GM18499 (cell line): ENCODE measurements at regions not wholly inside any gene's neighbourhood (a gene's known extent, or its start where the extent isn't known, plus 50 kb on each side); places are given as distances from the start of the nearest gene placed in this dataset.

Experiments used
- ATAC-seq: cut with Tn5 transposase; IDR thresholded peaks from one replicate; pipeline ENCODE4 v1.9.1; 2021; ENCODE audit warnings: moderate number of reproducible peaks; ENCODE audit not compliant: insufficient read depth, unreplicated experiment

DNA sequence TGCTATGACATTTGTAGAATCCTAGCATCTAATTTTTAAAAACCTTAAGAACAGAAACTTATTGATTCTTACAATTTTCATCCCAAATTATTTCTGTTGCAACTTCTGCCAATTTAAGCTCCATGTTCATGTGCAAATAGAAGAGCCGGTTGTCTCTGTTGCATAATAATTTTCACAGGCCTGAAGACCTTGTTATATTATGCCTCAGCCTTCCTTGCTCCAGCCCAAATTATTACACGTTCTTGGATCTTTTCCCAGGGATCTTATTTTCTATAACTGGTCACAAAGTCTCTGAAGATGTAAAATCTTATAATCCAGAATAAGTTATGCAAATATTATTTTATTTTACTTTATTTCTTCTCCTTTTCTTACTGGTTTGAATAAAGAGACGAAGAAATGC, 210.7 kb upstream of the DPH6 start:
- no peak for ATAC-seq

DNA sequence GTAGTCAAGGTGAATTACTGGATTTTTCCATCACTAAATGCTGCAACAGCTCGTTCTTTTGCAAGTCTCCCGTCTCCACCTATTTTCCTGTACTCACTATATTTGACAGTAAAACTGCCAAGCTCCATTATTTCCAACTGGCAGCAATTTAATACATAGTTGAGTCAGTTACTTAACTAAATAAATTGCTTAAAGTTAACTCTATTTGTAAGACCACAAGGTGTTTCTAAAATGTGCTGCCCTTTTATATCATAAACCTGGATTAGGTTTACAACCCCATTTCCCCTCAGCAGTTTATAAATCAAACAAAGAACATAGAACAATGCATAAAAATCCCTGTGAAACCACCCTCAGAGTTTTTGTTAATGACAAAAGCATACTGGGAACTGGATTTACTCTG, 211.4 kb upstream of the DPH6 start:
- ATAC-seq: no peak

DNA sequence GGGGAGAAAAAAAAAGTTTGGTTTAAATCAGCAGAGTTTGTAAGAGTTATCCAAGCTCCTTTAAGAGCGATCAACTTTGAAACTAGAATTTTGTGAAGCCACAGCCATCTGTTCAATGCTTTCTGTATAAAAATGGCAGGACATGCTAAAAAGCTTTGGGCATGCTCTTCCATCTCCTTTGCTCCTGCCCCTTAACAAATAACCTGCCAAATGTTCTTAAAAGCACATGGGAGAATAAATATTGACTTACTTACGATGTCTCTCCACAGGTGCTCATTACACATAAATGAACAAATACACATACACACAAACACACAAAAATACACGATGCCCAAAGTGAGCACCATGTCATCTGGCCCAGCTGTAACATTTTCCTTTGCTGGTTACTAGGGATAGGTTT, 211.8 kb upstream of the DPH6 start:
- no peak for ATAC-seq

DNA sequence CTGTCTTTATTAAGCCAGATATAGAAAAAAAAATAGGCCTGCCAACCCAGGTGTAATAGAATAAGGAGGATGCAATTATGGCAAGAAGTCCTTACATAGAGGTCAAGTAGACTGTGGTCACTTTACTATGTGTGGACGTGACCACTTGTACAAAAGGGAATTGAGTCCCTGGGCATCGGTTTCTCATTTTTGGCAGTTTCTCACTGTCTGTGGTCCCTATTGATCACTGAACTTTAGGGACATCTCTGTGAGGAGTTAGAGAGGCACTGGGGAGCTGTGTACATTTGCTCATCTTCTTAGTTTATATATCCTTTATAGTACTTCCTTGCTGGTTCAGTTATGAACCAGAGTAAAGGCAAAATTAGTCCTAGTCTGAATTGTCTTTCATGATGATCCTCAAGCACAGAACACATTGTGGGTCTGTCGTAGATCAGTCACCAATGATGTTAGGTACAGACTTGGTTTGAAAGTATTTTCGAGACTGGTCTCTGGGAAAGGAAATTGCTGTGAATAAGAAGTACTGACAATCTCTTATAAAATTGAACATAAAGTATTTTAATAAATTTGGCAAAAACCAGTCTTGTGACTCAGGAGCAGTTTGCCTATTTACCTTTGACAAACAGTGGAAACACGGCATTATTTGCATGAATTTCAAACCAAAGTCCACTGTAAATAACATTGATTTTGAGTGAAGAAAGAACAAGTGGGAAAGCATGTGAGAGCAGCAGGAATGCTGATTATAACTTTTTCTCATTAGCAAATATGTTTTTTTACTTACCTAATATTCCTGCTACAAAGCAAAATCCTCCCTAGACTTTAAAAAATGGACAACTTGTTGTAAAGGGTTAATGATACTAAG, 218.9 kb upstream of the DPH6 start:
- ATAC-seq: no peak

DNA sequence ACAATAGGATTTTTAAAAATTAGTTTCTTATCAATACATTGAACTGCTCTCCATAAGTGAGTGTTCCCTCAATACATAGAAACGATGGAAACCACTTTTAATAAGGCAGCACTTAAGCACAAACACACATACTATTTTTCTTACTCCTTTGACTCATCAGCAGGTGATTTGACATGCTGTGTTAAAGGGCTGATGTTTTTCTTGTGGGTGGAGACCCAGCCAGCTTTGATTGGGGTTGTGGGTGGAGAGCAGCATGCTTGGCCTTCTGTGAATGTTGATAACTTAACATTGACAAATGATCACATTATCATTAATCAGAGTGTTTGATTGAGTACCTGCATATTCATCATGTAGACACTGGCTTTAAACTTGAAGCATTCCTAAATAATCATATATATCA, 223.0 kb upstream of the DPH6 start:
- ATAC-seq: no peak

DNA sequence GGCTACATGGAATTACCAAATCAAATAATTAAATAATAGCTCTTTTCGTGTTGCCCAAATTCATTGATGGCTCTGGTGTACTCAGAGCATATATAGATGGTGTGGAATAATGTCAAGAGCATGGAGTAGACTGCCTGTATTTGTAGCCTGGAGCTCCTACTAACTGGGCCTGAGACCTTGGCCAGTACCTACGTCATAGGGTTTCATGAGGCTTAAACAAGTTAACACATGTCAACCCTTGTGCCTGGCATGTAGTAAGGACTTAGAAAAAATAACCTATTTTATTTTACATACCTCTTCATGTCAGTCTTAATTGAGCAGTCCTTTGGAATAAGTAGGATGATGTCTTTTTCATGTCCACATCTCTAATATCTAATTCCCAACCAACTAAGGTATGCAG, 223.7 kb upstream of the DPH6 start:
- ATAC-seq: no peak

DNA sequence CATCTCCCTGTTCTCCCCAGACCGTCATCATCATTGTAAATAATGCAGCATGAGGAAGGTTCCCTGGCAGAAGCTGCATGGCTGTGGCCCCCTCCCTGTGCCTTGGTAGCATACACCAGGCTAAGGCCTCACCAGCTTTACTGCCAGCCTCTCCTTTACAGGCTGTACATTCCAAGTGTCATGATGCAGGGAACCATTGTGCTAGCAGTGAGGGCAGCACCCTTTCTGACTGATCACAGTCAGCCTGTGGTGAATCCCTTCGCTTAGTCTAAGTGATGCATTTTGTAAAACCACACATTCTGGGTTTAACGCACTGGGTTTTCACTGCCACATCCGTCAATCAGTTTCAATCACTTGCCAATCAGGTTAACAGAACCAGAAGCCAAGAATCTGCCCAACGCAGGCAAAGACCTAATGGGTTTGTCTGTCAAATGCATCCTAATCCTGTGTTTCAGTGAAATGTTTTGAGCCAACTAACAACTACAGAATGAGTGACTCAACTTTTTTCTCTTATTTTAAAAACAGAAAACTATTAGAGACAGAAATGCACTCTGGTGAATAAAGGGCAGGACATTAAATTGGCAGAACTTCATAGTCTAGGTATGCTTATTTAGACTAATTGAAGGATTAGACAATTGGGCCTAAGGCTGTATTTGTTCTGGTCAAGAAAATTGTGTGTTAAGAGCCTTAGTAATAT, 225.9 kb upstream of the DPH6 start:
- ATAC-seq: no peak

DNA sequence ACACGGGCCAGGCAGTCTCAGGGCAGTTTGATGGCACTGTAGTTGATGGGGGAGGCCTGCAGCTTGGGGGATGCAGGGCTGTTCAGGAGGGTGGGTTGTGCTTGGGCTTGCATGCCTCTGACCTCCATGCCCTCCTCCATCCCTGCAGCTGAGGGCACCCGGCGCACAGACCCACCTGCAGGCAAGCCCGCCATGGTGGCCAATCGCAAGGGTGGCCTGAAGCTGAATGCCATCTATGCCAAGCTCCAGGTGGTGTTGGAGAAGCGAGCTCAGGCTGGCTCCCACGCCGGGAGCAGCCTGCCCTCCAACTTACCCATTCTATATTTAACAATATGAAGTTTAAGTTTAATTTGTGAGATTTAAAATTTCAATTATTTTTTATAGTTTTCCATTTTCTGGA, 228.7 kb upstream of the DPH6 start:
- no peak for ATAC-seq

DNA sequence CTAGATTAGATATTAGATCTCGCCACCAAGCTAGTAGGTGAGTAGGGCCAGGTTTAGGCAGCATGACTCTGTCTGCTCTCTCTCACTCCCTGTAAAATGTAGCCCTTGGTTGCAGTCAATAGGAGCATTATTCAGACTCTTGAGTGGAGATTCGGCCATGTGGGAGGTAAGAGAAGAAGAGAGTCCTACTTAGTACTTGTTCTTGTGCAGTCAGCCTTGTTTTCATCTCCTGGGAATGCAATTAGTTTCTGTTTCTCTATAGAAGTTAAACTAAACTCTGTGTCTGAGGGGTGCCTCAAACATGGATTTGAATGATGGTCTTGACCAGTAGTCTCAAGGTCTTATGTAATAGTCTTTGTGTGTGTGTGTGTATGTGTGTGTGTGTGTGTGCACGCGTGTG, 229.5 kb upstream of the DPH6 start:
- ATAC-seq: no peak

DNA sequence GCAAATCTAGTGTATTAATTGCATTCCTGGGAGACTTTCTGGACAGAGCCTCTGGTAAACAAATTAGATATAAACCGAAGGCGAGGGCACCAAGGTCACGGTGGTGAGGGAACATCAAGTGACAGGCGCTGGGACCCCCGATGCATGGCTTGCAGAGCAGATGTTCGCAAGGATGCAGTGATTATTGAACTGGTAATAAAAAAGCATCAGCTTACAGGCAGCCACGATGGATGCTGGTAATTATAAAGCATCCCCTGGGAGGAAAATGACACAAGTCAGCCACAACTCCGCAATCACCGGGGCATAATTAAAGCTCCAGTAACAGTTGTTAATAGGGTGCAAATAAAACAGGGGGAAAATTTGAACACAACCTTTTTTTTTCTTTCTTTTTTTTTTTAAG, 231.1 kb upstream of the DPH6 start:
- ATAC-seq: no peak

DNA sequence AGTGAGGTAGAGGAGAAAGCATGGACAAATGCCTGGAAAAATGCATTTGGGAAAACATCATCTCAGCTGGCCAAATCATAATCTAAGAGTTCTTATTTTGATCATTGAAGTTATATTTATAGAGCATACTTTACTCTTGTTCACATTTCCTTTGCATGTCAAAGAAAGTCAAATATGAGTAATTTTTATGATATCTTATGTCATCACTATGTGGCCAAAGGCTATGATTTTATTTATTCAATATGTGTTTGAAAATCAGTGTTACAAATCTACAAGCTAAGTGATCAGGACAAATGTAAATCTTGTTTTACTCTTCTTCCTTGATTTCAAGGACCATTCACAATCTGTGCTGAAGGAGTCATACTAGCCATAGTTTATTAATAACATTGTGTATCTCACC, 237.2 kb upstream of the DPH6 start:
- no peak for ATAC-seq

DNA sequence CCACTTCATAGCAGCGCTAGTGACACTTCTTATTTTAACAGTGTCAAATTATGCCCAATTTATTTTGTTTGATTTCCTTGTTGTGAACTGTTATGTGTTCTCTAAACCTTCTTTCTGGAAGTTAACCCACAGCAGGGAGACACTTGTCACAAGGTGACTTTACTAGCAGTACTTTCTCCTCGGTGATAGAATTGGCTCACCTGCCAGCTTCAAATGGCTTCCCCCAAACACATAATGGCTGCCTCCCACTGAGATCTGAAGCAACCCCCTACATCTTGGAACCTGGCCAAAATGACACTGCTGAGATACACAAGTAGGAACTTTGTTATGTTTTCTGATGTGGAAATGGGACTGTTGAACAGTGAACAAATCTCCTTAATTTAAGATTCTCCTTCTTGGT, 238.8 kb upstream of the DPH6 start:
- ATAC-seq: no peak

DNA sequence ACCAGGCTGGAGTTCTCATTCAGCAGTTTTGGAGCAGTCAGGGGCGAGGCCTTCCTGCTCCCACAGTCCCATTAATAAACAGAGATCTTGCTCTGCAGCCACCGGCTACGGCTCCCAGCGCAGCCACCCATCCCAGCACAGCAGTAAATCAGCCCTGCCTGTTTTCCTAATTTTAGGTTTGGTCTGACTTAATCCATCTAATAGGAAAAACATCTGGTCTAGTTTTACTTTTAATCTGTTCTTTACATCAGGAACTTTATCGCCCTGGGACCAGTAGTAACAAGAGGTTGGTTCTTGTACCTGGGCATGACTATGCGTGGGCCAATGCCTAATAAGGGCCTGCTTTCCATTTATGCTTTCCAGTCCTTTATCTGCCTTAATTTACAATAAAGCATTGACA, 264.0 kb upstream of the DPH6 start:
- ATAC-seq: no peak

DNA sequence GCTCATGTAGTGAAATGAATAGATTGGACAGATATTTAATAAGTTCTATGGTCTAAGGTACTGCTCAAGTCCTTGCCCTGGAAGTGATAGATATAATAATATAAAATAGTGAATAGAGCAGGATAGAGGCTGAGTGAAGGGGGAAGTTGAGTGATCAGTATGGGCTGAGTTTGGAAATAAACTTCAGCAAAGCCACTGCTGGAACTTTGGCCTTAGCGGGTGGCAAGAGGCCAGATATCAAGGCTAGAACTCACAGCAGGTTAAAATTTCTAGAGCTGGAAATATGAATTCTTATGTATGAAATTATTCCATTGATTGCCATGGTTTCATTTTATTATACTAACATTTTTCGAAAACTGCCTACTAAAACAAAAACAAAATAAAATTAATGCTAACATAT, 267.6 kb upstream of the DPH6 start:
- no peak for ATAC-seq

DNA sequence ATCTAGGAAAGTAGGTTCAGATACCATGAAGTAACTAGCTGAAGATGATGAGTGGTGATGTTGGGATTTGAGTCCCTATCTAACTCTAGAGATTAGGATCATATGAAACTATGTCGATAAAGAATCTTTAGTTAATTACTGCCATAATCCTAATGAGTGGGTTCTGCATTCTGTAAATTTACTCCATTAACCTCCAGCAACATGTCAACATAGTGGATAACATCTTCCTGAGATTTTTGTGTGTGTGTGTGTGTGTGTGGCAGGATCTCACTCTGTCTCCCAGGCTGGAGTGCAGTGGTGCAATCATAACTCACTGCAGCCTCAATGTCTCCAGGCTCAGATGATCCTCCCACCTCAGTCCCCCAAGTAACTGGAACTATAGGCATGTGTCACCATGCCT, 272.9 kb upstream of the DPH6 start:
- no peak for ATAC-seq

DNA sequence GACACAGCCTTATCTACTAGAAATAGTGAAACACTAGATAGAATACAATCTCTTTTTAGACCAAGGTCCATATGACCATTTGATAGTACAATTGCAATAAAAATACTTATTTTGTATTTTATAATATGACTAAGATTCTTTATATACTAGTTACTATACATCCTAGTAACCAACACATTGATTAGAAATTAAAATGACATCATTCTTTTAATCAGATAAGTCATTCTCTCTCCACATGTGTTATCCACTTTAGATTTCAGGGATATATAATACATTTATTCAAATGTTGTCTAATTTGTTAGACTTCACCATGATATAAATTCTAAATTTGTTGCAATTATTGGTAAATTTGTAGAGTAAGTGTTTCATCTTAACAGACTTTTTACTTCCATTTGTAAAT, 276.2 kb upstream of the DPH6 start:
- no peak for ATAC-seq

DNA sequence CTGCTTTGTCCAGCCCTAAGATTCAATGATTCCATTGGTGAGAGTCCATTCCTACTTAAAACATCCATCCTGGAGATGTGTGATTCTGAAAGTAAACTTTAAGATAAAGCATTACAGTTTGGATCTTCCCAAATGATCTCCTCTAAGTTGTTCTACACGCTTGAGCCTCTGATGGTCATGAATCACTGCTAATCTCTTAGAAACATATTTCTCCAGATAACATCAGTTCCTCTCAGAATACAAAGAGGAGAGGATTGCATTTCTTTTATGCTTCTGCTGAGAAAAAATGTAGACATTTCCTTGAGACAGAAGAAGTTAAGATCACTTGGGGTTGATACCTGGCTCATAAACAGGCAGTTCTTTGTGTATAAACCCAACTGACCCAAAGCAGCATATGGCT, 281.2 kb upstream of the DPH6 start:
- no peak for ATAC-seq

DNA sequence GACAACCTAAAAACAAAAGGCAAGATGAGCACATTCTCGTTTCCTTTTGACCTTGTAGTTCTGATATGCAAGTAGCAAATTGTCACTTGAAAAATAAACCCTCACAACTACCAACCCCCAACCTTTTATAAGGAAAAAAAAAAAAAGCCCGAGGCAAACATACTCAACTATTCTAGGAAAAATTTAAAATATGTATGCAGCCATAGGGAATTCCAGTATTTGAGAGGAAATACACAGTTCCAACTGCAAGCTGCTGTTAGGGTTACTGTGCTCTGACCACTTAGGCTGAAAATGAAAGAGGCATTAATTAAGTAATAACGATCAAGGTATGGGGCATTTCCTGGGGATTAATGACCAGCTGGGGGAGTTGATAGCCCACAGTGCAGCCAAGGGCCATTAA, 281.9 kb upstream of the DPH6 start:
- ATAC-seq: no peak

DNA sequence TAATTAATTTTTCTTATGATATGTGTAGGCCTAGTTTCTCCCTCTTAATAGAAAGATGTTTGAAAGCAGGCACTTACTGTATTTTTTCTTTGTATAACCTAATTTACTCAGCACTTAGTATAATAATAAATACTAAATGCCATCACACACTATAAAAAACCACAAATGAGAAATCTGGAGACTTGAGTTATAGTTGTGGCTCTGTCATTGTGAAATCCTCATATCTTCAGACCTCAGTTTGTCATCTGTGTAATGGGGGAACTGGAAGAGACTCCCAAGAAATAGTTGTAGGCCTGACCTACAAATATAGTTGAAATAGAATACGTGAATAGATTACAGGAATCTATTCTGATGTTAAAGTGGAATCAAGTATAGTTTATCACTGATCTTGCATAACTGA, 287.6 kb upstream of the DPH6 start:
- ATAC-seq: no peak

DNA sequence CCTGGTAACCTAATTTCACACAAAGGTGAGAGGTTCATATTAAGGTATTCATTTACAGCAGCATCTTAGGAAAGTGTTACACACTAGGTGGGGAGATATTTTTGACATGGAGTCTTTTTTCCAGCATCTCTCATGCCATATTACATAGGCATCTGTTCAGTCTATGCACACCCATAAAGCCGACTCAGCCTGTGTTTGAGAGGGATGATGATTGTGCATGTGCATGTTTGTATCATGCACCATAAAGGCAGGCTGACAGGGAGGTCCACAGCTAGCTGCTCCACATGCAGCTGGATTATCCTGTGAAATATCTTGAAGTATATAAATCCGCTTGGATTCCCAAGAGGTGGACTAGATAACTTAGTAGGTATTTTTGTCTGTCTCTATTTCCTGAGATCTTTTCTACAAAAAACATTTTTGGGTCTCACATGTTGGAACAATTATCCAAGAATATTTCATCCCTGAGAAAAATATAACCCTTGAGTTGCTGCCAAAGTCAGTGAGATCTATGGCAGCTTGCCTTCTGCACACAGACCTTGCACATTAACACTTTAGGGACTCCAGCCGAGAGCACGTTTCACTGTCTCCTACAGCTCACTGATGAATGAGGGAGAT, 288.4 kb upstream of the DPH6 start:
- ATAC-seq: no peak

DNA sequence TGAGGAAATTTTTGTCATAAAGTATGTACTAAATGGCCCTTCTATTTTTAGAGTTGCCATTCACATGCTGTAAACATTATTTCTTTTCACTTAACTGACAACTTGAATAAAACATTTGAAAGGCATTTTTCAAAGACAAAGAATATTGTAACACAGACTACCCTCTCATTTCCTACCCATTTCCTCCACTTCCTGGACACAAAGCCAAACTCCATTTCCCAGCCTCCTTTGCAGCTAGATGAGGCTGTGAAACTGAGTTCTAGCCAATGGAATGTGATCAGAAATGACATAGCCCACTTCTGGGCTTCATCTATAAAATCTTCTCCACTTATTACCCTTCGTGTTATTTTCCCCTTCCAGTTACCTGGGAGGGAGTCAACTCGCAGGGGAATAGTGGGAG, 288.9 kb upstream of the DPH6 start:
- no peak for ATAC-seq
